Bronchial epithelial cell (primary cell): ENCODE measurements at regions not wholly inside any gene's neighbourhood (a gene's known extent, or its start where the extent isn't known, plus 50 kb on each side); places are given as distances from the start of the nearest gene placed in this dataset.

Source experiments
- DNase-seq: peaks from one replicate; pipeline ENCODE4 v3.0.0-alpha.2; 2010; ENCODE audit warnings: low read depth
- FAIRE-seq: peaks from 2 replicates; lab custom pipeline; 2011; peaks lifted over from hg19 to GRCh38; lab: Jason Lieb, UNC
- H3K27me3 ChIP-seq: 2 replicates; pipeline ENCODE4 v1.5.1; 2011; ENCODE audit warnings: low read length; ENCODE audit not compliant: control insufficient read depth, insufficient read depth
- H3K36me3 ChIP-seq: 2 replicates; pipeline ENCODE4 v1.5.1; 2011; ENCODE audit warnings: low read length; ENCODE audit not compliant: control insufficient read depth, insufficient read depth
- H3K4me3 ChIP-seq: 2 replicates; pipeline ENCODE4 v1.5.1; 2011; ENCODE audit warnings: mild to moderate bottlenecking, low read depth, low read length, control low read depth
- TF ChIP-seq, protein P1 (sequence below): IDR thresholded peaks from 2 replicates; pipeline ENCODE4 v1.5.1; 2011; ENCODE audit warnings: mild to moderate bottlenecking, moderate library complexity, low read length, control low read depth, inconsistent platforms; ENCODE audit not compliant: insufficient read depth, severe bottlenecking

DNA sequence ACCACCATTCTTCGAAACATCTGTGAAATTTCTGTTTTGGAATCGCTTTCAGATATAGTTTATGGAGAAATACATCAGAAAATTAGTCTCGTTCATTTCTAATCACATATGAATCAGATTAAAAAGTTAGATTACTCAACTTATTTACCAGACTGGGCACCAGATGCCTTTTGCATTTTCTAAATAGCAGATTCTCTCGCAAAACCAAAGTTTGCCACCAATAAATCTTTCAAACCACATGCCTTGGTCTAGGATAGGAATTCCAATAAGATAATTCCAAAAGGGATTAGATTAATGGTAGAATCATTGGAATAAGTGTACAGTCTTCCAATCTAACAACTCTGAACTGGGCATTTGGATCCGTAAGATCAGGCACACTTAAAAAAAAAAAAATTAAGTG lies 160.4 kb upstream of the TAB2 start:
- Histone ChIP-seq H3K27me3 (no peaks in the 10 kb centered on the region), H3K4me3 (no peak overlapping the region), H3K36me3 (no peaks in the 10 kb centered on the region)
- DNase-seq (no peak), FAIRE-seq (no peak)
- TF ChIP-seq, protein P1, sequence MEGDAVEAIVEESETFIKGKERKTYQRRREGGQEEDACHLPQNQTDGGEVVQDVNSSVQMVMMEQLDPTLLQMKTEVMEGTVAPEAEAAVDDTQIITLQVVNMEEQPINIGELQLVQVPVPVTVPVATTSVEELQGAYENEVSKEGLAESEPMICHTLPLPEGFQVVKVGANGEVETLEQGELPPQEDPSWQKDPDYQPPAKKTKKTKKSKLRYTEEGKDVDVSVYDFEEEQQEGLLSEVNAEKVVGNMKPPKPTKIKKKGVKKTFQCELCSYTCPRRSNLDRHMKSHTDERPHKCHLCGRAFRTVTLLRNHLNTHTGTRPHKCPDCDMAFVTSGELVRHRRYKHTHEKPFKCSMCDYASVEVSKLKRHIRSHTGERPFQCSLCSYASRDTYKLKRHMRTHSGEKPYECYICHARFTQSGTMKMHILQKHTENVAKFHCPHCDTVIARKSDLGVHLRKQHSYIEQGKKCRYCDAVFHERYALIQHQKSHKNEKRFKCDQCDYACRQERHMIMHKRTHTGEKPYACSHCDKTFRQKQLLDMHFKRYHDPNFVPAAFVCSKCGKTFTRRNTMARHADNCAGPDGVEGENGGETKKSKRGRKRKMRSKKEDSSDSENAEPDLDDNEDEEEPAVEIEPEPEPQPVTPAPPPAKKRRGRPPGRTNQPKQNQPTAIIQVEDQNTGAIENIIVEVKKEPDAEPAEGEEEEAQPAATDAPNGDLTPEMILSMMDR: no peak

DNA sequence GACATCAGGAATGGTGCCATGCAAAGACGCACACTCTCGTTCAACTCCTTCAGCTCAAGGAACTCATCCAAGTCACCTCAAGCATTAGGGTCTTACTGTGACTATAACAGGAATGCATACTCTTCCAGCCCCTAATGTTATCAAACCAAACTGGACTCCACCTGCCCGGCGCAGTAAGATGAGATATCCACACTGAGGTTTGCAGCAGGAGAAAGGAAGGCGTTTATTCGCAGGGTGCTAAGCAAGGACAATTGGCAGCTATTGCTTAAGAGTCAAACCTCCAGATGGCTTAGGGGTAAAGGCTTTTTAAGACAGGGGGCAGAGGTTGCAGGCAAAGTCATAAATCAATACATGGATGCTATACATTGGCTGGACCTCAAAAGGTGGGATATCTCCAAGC lies 159.4 kb upstream of the TAB2 start:
- TF ChIP-seq, protein P1: no peak
- Histone ChIP-seq H3K36me3 (no peaks in the 10 kb centered on the region), H3K4me3 (no peak overlapping the region), H3K27me3 (no peaks in the 10 kb centered on the region)
- FAIRE-seq: no peak
- no peak for DNase-seq

DNA sequence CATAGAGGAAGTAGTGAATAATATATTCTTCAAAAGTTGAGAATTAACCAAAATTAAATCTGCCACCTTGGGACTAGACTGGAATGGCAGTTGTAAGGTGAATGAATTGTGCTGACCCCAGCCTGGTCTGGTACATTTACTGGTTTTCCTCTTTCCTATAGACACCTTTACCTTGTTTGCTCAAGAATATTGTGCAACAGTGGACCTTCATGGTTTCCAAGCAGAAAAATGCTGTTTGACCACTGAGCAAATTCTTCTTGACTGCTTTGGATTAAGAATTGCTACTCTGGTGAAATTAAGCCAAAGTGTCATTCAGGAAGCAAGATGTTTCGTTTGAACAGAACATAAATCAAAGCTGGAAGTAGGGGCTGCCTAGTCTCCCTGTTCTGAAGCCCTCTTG lies 156.6 kb upstream of the TAB2 start:
- TF ChIP-seq, protein P1: no peak
- Histone ChIP-seq H3K4me3 (no peak overlapping the region), H3K27me3 (no peaks in the 10 kb centered on the region), H3K36me3 (no peaks in the 10 kb centered on the region)
- DNase-seq (no peak), FAIRE-seq (no peak)

DNA sequence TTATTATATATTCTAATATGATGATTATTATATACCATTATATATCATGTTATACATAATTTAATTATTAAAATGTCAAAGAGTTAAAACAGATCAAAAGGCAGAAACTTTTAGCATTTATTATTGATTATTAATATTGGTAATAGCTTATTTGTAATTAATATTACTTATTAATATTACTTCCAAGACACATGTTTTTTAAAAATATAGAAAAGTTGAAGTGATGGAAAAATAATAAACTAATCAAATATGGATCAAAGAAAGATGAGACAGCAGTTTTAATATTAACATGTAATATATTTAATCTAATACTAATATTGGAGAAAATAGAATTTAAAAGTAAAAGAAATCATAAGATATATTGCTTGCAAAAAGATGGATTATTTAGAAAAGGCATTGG lies 154.6 kb upstream of the TAB2 start:
- DNase-seq (no peak), FAIRE-seq (no peak)
- Histone ChIP-seq H3K4me3 (no peak overlapping the region), H3K27me3 (no peaks in the 10 kb centered on the region), H3K36me3 (no peaks in the 10 kb centered on the region)
- TF ChIP-seq, protein P1: no peak

DNA sequence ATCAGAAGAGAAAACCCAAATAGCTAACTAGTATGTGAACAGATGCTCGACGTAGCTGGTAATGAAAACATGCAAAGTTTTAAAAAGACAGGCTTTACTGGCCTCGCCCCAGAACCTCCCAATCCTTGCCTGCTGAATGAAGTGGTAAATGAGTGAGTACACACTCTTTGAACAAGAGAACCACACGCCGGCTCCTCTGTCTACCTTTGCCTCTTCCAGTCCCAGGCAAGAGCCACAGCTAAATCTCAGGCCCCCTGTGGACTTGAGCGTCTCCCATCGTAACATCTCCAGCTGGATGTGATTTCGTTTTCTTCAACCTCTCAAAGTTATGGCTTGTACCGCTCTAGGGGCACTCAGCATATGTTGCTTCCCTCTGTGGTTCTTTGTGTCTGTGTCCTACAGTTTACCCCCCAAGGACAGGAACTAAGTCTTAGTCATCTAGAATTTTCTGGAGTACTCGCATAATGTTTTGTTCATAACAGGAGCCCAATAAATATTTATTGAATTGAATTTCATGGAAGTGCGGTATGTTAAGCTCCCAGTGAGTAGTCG lies 153.2 kb upstream of the TAB2 start:
- TF ChIP-seq, protein P1: no peak
- Histone ChIP-seq H3K4me3 (no peak overlapping the region), H3K36me3 (no peaks in the 10 kb centered on the region), H3K27me3 (no peaks in the 10 kb centered on the region)
- FAIRE-seq (no peak), DNase-seq (no peak)

DNA sequence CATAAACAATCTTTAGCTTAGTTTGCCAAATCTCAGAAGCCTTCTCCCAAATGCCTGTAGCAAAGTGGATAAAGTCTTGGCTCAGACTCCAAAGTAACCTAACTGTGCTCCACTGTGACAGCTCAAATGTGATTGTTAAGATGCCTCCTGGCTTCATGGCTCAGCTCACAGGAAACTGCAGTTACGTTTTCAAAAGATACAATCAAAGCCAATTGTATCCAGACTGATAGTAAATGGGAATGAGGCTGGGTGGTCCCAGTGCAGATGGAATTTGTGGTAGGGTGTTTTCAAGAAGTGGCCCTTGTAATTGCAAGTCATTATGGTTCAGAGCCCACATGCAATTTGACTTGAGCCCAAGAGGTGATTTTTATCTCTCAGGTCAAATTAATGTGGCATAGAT lies 151.2 kb upstream of the TAB2 start:
- FAIRE-seq (no peak), DNase-seq (no peak)
- H3K27me3 ChIP-seq: no peaks in the 10 kb centered on the region
- TF ChIP-seq, protein P1: no peak
- no peak overlapping the region for H3K4me3 ChIP-seq
- H3K36me3 ChIP-seq: no peaks in the 10 kb centered on the region
